ENCODE measurements at regions not wholly inside any gene's neighbourhood (a gene's known extent, or its start where the extent isn't known, plus 50 kb on each side); places are given as distances from the start of the nearest gene placed in this dataset.

- no peak for TF ChIP-seq REST (IDR thresholded peaks at IDR 0.05; ENCODE audit: insufficient read depth in 1 of 2, low read depth in 2 of 2, low read length in 2 of 2)
- no peak for TF ChIP-seq TAF1 (IDR thresholded peaks at IDR 0.05; ENCODE audit: borderline replicate concordance, insufficient read depth, low read length)
- TF ChIP-seq FOXP2 (optimal IDR thresholded peaks at IDR 0.05; ENCODE audit: borderline replicate concordance, extremely low read depth, extremely low read length, insufficient read depth), result no peak
- no peak for TF ChIP-seq SIN3A (IDR thresholded peaks at IDR 0.05; ENCODE audit: borderline replicate concordance, insufficient read depth, low read length)
- TF ChIP-seq POLR2AphosphoS5 (IDR thresholded peaks at IDR 0.05; ENCODE audit: low read depth, low read length), result no peak
Observed at GRCh38 chr12:25822281-25822680, 136.2 kb upstream of the RASSF8 start.

- TF ChIP-seq SIN3A (IDR thresholded peaks at IDR 0.05; ENCODE audit: borderline replicate concordance, insufficient read depth, low read length), result no peak
- TF ChIP-seq REST (IDR thresholded peaks at IDR 0.05; ENCODE audit: insufficient read depth in 1 of 2, low read depth in 2 of 2, low read length in 2 of 2), result no peak
- TF ChIP-seq TAF1 (IDR thresholded peaks at IDR 0.05; ENCODE audit: borderline replicate concordance, insufficient read depth, low read length), result no peak
- TF ChIP-seq FOXP2 (optimal IDR thresholded peaks at IDR 0.05; ENCODE audit: borderline replicate concordance, extremely low read depth, extremely low read length, insufficient read depth), result no peak
- TF ChIP-seq POLR2AphosphoS5 (IDR thresholded peaks at IDR 0.05; ENCODE audit: low read depth, low read length), result no peak
Observed at GRCh38 chr12:25824734-25825133, 133.7 kb upstream of the RASSF8 start.

- TF ChIP-seq TAF1 (IDR thresholded peaks at IDR 0.05; ENCODE audit: borderline replicate concordance, insufficient read depth, low read length) (no peak), REST (IDR thresholded peaks at IDR 0.05; ENCODE audit: insufficient read depth in 1 of 2, low read depth in 2 of 2, low read length in 2 of 2) (no peak), SIN3A (IDR thresholded peaks at IDR 0.05; ENCODE audit: borderline replicate concordance, insufficient read depth, low read length) (no peak), POLR2AphosphoS5 (IDR thresholded peaks at IDR 0.05; ENCODE audit: low read depth, low read length) (no peak), FOXP2 (optimal IDR thresholded peaks at IDR 0.05; ENCODE audit: borderline replicate concordance, extremely low read depth, extremely low read length, insufficient read depth) (no peak)
Observed at GRCh38 chr12:25825446-25825845, 133.0 kb upstream of the RASSF8 start.

DNA sequence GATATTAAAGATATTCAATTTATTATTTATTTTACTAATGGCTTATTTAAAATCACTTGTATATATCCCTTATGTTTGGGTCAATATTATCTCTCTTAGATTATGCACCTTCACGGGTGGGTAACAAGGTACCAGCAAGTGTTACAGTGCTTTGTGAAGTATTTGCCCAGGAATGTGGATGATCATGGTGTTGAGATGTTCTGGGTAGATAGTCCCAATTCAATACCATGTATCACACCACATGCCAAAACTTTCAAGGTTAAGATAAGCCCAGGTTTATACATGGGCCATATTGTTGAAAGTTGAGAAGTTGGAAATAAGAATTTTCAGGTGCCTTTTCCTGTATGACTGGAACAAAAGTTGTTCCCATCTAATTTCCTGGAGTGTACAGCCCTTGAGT is 131.3 kb upstream of the RASSF8 start:
- TF ChIP-seq REST (IDR thresholded peaks at IDR 0.05; ENCODE audit: insufficient read depth in 1 of 2, low read depth in 2 of 2, low read length in 2 of 2) (no peak), FOXP2 (optimal IDR thresholded peaks at IDR 0.05; ENCODE audit: borderline replicate concordance, extremely low read depth, extremely low read length, insufficient read depth) (no peak), POLR2AphosphoS5 (IDR thresholded peaks at IDR 0.05; ENCODE audit: low read depth, low read length) (no peak), TAF1 (IDR thresholded peaks at IDR 0.05; ENCODE audit: borderline replicate concordance, insufficient read depth, low read length) (no peak), SIN3A (IDR thresholded peaks at IDR 0.05; ENCODE audit: borderline replicate concordance, insufficient read depth, low read length) (no peak)

GRCh38 chr12:25827747-25828146 is 130.7 kb upstream of the RASSF8 start:
- TF ChIP-seq REST (IDR thresholded peaks at IDR 0.05; ENCODE audit: insufficient read depth in 1 of 2, low read depth in 2 of 2, low read length in 2 of 2), result no peak
- TF ChIP-seq POLR2AphosphoS5 (IDR thresholded peaks at IDR 0.05; ENCODE audit: low read depth, low read length), result no peak
- no peak for TF ChIP-seq TAF1 (IDR thresholded peaks at IDR 0.05; ENCODE audit: borderline replicate concordance, insufficient read depth, low read length)
